ENCODE measurements at regions not wholly inside any gene's neighbourhood (a gene's known extent, or its start where the extent isn't known, plus 50 kb on each side); places are given as distances from the start of the nearest gene placed in this dataset.

- H2AFZ ChIP-seq (ENCODE audit: low read length): no peak overlapping the region
- H2BK120ac ChIP-seq (ENCODE audit: low read depth, low read length): no peak overlapping the region
- no peak overlapping the region for H2BK15ac ChIP-seq (ENCODE audit: low read length)
- no peak overlapping the region for H2AK5ac ChIP-seq (ENCODE audit: low read depth, low read length)
- H3K23ac ChIP-seq (ENCODE audit: low read depth, low read length, poor library complexity): no peak overlapping the region
- peaks cover 4 to 7% of the 10 kb centered on the region in 2 donors for H3K4me1 ChIP-seq (ENCODE audit: control insufficient read depth in 2 of 2, insufficient read depth in 1 of 2, low read depth in 1 of 2, low read length in 2 of 2)
- no peaks in the 10 kb centered on the region for H3K36me3 ChIP-seq (replicated peaks in 1 of 2; ENCODE audit: control insufficient read depth in 2 of 2, insufficient read depth in 2 of 2, low read length in 2 of 2)
- H3K4ac ChIP-seq (ENCODE audit: low read length): no peak overlapping the region
- no peak overlapping the region for H3K14ac ChIP-seq (ENCODE audit: low read length)
- no peak overlapping the region for H2BK12ac ChIP-seq (ENCODE audit: low read length)
- H3K4me2 ChIP-seq (ENCODE audit: insufficient read depth, low read length, poor library complexity, severe bottlenecking): no peak overlapping the region
- WGBS, 2 donors (ENCODE audit: extremely low coverage in 2 of 2, insufficient read length in 2 of 2, insufficient replicate concordance in 1 of 2): no CpG with 5 or more reads among the region's 8 CpGs
- peaks cover 0 to 73% (median 0%) of the 10 kb centered on the region in 3 experiments for H3K27me3 ChIP-seq (ENCODE audit: control insufficient read depth in 3 of 3, insufficient read depth in 3 of 3, low read depth in 1 of 3, low read length in 3 of 3)
- H3K79me1 ChIP-seq (ENCODE audit: low read depth, low read length): no peaks in the 10 kb centered on the region
- no peak overlapping the region for H4K8ac ChIP-seq (ENCODE audit: low read depth, low read length)
- no peak overlapping the region for H2BK5ac ChIP-seq (ENCODE audit: low read length)
- DNase-seq (ENCODE audit: low spot score): no peak
- H3K9me3 ChIP-seq (replicated peaks in 1 of 2; ENCODE audit: control insufficient read depth in 2 of 2, insufficient read depth in 1 of 2, low read depth in 1 of 2, low read length in 2 of 2): no peaks in the 10 kb centered on the region
- H3K4me3 ChIP-seq (ENCODE audit: low read length in 2 of 2): no peak overlapping the region
- no peak overlapping the region for H3K18ac ChIP-seq (ENCODE audit: low read length)
- H3K27ac ChIP-seq (replicated peaks; ENCODE audit: low read length): no peak overlapping the region
- H4K91ac ChIP-seq (ENCODE audit: low read depth, low read length, poor library complexity): no peak overlapping the region
- no peak overlapping the region for H3K9ac ChIP-seq (ENCODE audit: low read depth, low read length, poor library complexity)
Observed at GRCh38 chr2:131418625-131419024, 54.7 kb upstream of the RAB6D start.

- no peak overlapping the region for H3K23ac ChIP-seq (ENCODE audit: low read depth, low read length, poor library complexity)
- H3K14ac ChIP-seq (ENCODE audit: low read length): no peak overlapping the region
- no peak for DNase-seq (ENCODE audit: low spot score)
- H3K27me3 ChIP-seq (ENCODE audit: control insufficient read depth in 3 of 3, insufficient read depth in 3 of 3, low read depth in 1 of 3, low read length in 3 of 3): peaks cover 0 to 66% (median 0%) of the 10 kb centered on the region in 3 experiments
- H2BK15ac ChIP-seq (ENCODE audit: low read length): no peak overlapping the region
- no peak overlapping the region for H2BK120ac ChIP-seq (ENCODE audit: low read depth, low read length)
- H3K79me1 ChIP-seq (ENCODE audit: low read depth, low read length): no peaks in the 10 kb centered on the region
- no peaks in the 10 kb centered on the region for H3K36me3 ChIP-seq (replicated peaks in 1 of 2; ENCODE audit: control insufficient read depth in 2 of 2, insufficient read depth in 2 of 2, low read length in 2 of 2)
- no peak overlapping the region for H2BK5ac ChIP-seq (ENCODE audit: low read length)
- no peak overlapping the region for H3K4ac ChIP-seq (ENCODE audit: low read length)
- no peak overlapping the region for H4K91ac ChIP-seq (ENCODE audit: low read depth, low read length, poor library complexity)
- no peaks in the 10 kb centered on the region for H3K9me3 ChIP-seq (replicated peaks in 1 of 2; ENCODE audit: control insufficient read depth in 2 of 2, insufficient read depth in 1 of 2, low read depth in 1 of 2, low read length in 2 of 2)
- H2AK5ac ChIP-seq (ENCODE audit: low read depth, low read length): no peak overlapping the region
- no peak overlapping the region for H2BK12ac ChIP-seq (ENCODE audit: low read length)
- H3K4me2 ChIP-seq (ENCODE audit: insufficient read depth, low read length, poor library complexity, severe bottlenecking): no peak overlapping the region
- no peak overlapping the region for H3K18ac ChIP-seq (ENCODE audit: low read length)
- WGBS, 2 donors (ENCODE audit: extremely low coverage in 2 of 2, insufficient read length in 2 of 2, insufficient replicate concordance in 1 of 2): no CpG with 5 or more reads among the region's 2 CpGs
- H3K4me1 ChIP-seq (ENCODE audit: control insufficient read depth in 2 of 2, insufficient read depth in 1 of 2, low read depth in 1 of 2, low read length in 2 of 2): peaks cover 4 to 7% of the 10 kb centered on the region in 2 donors
- no peak overlapping the region for H2AFZ ChIP-seq (ENCODE audit: low read length)
- H3K9ac ChIP-seq (ENCODE audit: low read depth, low read length, poor library complexity): no peak overlapping the region
- no peak overlapping the region for H3K4me3 ChIP-seq (ENCODE audit: low read length in 2 of 2)
- no peak overlapping the region for H3K27ac ChIP-seq (replicated peaks; ENCODE audit: low read length)
- no peak overlapping the region for H4K8ac ChIP-seq (ENCODE audit: low read depth, low read length)
Observed at GRCh38 chr2:131417886-131418285, 53.9 kb upstream of the RAB6D start.

DNA sequence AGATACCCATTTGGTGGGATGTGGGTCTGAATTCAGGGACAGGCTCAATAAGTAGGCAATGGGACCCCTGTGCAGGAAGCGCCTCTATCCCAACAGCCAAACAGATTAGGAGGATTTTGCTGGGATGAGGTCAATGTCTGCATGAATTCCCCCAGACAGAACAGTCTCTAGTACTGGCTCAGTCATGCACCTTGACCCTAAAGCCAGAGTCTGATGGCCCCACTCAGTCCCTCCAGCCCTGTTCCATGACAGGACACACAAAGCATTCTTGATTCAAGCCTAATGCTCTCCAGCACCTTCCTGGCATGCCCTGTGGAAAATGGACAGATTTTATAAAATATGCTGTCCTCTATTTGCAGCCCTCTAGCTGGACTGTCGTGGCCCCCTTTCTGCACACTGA lies 49.8 kb upstream of the RAB6D start:
- H2AK5ac ChIP-seq (ENCODE audit: low read depth, low read length): no peak overlapping the region
- H3K9me3 ChIP-seq (replicated peaks in 1 of 2; ENCODE audit: control insufficient read depth in 2 of 2, insufficient read depth in 1 of 2, low read depth in 1 of 2, low read length in 2 of 2): no peaks in the 10 kb centered on the region
- no peaks in the 10 kb centered on the region for H3K79me1 ChIP-seq (ENCODE audit: low read depth, low read length)
- H4K91ac ChIP-seq (ENCODE audit: low read depth, low read length, poor library complexity): no peak overlapping the region
- no peak overlapping the region for H3K9ac ChIP-seq (ENCODE audit: low read depth, low read length, poor library complexity)
- no peaks in the 10 kb centered on the region for H3K36me3 ChIP-seq (replicated peaks in 1 of 2; ENCODE audit: control insufficient read depth in 2 of 2, insufficient read depth in 2 of 2, low read length in 2 of 2)
- no peak overlapping the region for H3K27ac ChIP-seq (replicated peaks; ENCODE audit: low read length)
- peak overlapping the region; percentile 11 for H2AFZ ChIP-seq (ENCODE audit: low read length)
- no CpG with 5 or more reads among the region's 2 CpGs for WGBS, 2 donors (ENCODE audit: extremely low coverage in 2 of 2, insufficient read length in 2 of 2, insufficient replicate concordance in 1 of 2)
- H3K4ac ChIP-seq (ENCODE audit: low read length): no peak overlapping the region
- no peak overlapping the region for H3K18ac ChIP-seq (ENCODE audit: low read length)
- H2BK5ac ChIP-seq (ENCODE audit: low read length): no peak overlapping the region
- H2BK120ac ChIP-seq (ENCODE audit: low read depth, low read length): no peak overlapping the region
- H3K4me2 ChIP-seq (ENCODE audit: insufficient read depth, low read length, poor library complexity, severe bottlenecking): no peak overlapping the region
- no peak overlapping the region for H2BK15ac ChIP-seq (ENCODE audit: low read length)
- H3K14ac ChIP-seq (ENCODE audit: low read length): no peak overlapping the region
- no peaks in the 10 kb centered on the region for H3K4me1 ChIP-seq (ENCODE audit: control insufficient read depth in 2 of 2, insufficient read depth in 1 of 2, low read depth in 1 of 2, low read length in 2 of 2)
- no peak overlapping the region for H2BK12ac ChIP-seq (ENCODE audit: low read length)
- peaks cover 0 to 33% (median 0%) of the 10 kb centered on the region in 3 experiments for H3K27me3 ChIP-seq (ENCODE audit: control insufficient read depth in 3 of 3, insufficient read depth in 3 of 3, low read depth in 1 of 3, low read length in 3 of 3)
- no peak overlapping the region for H3K23ac ChIP-seq (ENCODE audit: low read depth, low read length, poor library complexity)
- no peak for DNase-seq (ENCODE audit: low spot score)
- H3K4me3 ChIP-seq (ENCODE audit: low read length in 2 of 2): no peak overlapping the region
- no peak overlapping the region for H4K8ac ChIP-seq (ENCODE audit: low read depth, low read length)
